ENCODE measurements at regions not wholly inside any gene's neighbourhood (a gene's known extent, or its start where the extent isn't known, plus 50 kb on each side); places are given as distances from the start of the nearest gene placed in this dataset.
A peak's percentile ranks its signal among the peaks of the same experiment; 100 is the strongest.
"Not testable (repeated sequence)": the region's sequence is repeated elsewhere in the genome, so short reads cannot be mapped to it uniquely, and the experiment has no call there.

GRCh38 chrX:140123446-140123845 lies 158.1 kb upstream of the CXorf66 start:
- Histone ChIP-seq H3K27me3 (ENCODE audit: control insufficient read depth in 2 of 2, insufficient read depth in 1 of 2, low read length in 1 of 2) (no peaks in the 10 kb centered on the region), H3K4me1 (ENCODE audit: control insufficient read depth in 2 of 2, insufficient read depth in 2 of 2, low read length in 2 of 2) (no peaks in the 10 kb centered on the region), H3K4me3 (ENCODE audit: low read length in 2 of 2) (no peak overlapping the region), H3K9me3 (ENCODE audit: control insufficient read depth in 2 of 2, insufficient read depth in 1 of 2, low read length in 1 of 2) (no peaks in the 10 kb centered on the region), H3K27ac (ENCODE audit: low read depth in 1 of 2, low read length in 1 of 2) (no peak overlapping the region), H3K36me3 (ENCODE audit: control insufficient read depth in 2 of 2, insufficient read depth in 2 of 2, low read length in 1 of 2) (no peaks in the 10 kb centered on the region)
- no peak for DNase-seq (ENCODE audit: low read depth in 6 of 9, low spot score in 9 of 9)
- 26% methylated on average over 3 of the region's 3 CpGs for WGBS

DNA sequence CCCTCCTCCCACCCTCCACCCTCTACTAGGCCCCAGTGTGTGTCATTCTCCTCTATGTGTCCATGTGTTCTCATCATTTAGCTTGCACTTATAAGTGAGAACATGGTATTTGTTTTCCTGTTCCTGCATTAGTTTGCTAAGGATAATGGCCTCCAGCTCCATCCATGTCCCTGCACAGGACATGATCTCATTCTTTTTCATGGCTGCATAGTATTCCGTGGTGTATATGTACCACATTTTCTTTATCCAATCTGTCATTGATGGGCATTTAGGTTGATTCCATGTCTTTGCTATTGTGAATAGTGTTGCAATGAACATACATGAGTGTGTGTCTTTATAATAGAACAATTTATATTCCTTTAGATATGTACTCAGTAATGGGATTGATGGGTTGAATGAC lies 148.7 kb upstream of the CXorf66 start:
- H3K9me3 ChIP-seq (ENCODE audit: control insufficient read depth in 2 of 2, insufficient read depth in 1 of 2, low read length in 1 of 2); DNase-seq (ENCODE audit: low read depth in 6 of 9, low spot score in 9 of 9); H3K27ac ChIP-seq (ENCODE audit: low read depth in 1 of 2, low read length in 1 of 2); H3K4me1 ChIP-seq (ENCODE audit: control insufficient read depth in 2 of 2, insufficient read depth in 2 of 2, low read length in 2 of 2); H3K4me3 ChIP-seq (ENCODE audit: low read length in 2 of 2); H3K27me3 ChIP-seq (ENCODE audit: control insufficient read depth in 2 of 2, insufficient read depth in 1 of 2, low read length in 1 of 2); H3K36me3 ChIP-seq (ENCODE audit: control insufficient read depth in 2 of 2, insufficient read depth in 2 of 2, low read length in 1 of 2): not testable (repeated sequence)
- WGBS: 100% methylated on average over 1 of the region's 1 CpG

DNA sequence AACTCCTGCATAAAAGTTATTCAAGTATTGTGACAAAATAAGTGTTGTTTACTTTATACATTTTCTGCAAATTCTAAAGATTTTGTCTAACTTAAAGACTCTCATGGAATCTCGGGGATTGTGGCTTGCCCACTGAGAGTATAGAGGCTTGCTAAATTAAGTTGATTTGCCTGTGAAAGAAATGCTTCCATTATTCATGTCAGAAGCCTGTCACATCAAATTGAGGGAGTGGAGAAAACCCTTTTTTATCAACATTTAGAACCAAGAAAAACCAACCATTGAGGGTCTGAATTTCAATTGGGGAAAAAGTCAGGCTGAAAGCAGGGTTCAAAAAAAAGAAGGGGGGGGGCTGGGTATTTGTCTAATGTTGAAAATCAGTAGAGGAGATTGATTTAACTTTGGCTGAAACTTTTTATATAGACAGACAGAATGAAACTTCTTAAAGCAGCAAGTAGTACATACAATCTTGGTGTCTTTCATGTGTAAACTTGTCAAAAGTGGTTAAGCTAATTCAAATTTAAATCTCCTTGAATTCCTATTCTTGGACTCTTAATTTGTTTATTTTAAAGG lies 144.8 kb upstream of the CXorf66 start:
- no peaks in the 10 kb centered on the region for H3K27me3 ChIP-seq (ENCODE audit: control insufficient read depth in 2 of 2, insufficient read depth in 1 of 2, low read length in 1 of 2)
- DNase-seq (ENCODE audit: low read depth in 6 of 9, low spot score in 9 of 9): no peak
- no peak overlapping the region for H3K27ac ChIP-seq (ENCODE audit: low read depth in 1 of 2, low read length in 1 of 2)
- no peaks in the 10 kb centered on the region for H3K9me3 ChIP-seq (ENCODE audit: control insufficient read depth in 2 of 2, insufficient read depth in 1 of 2, low read length in 1 of 2)
- no peaks in the 10 kb centered on the region for H3K4me1 ChIP-seq (ENCODE audit: control insufficient read depth in 2 of 2, insufficient read depth in 2 of 2, low read length in 2 of 2)
- no peak overlapping the region for H3K4me3 ChIP-seq (ENCODE audit: low read length in 2 of 2)
- 68% methylated on average over 1 of the region's 1 CpG for WGBS
- H3K36me3 ChIP-seq (ENCODE audit: control insufficient read depth in 2 of 2, insufficient read depth in 2 of 2, low read length in 1 of 2): no peaks in the 10 kb centered on the region

GRCh38 chrX:140104760-140105159 lies 139.4 kb upstream of the CXorf66 start:
- no peaks in the 10 kb centered on the region for H3K9me3 ChIP-seq (ENCODE audit: control insufficient read depth in 2 of 2, insufficient read depth in 1 of 2, low read length in 1 of 2)
- H3K4me1 ChIP-seq (ENCODE audit: control insufficient read depth in 2 of 2, insufficient read depth in 2 of 2, low read length in 2 of 2): no peaks in the 10 kb centered on the region
- no peak for DNase-seq (ENCODE audit: low read depth in 6 of 9, low spot score in 9 of 9)
- H3K36me3 ChIP-seq (ENCODE audit: control insufficient read depth in 2 of 2, insufficient read depth in 2 of 2, low read length in 1 of 2): no peaks in the 10 kb centered on the region
- 91% methylated on average over 3 of the region's 3 CpGs for WGBS
- H3K27me3 ChIP-seq (ENCODE audit: control insufficient read depth in 2 of 2, insufficient read depth in 1 of 2, low read length in 1 of 2): no peaks in the 10 kb centered on the region
- no peak overlapping the region for H3K27ac ChIP-seq (ENCODE audit: low read depth in 1 of 2, low read length in 1 of 2)
- H3K4me3 ChIP-seq (ENCODE audit: low read length in 2 of 2): no peak overlapping the region

GRCh38 chrX:140099221-140099620 lies 133.9 kb upstream of the CXorf66 start:
- Histone ChIP-seq H3K4me3 (ENCODE audit: low read length in 2 of 2) (no peak overlapping the region), H3K27ac (ENCODE audit: low read depth in 1 of 2, low read length in 1 of 2) (no peak overlapping the region), H3K27me3 (ENCODE audit: control insufficient read depth in 2 of 2, insufficient read depth in 1 of 2, low read length in 1 of 2) (no peaks in the 10 kb centered on the region), H3K36me3 (ENCODE audit: control insufficient read depth in 2 of 2, insufficient read depth in 2 of 2, low read length in 1 of 2) (no peaks in the 10 kb centered on the region), H3K4me1 (ENCODE audit: control insufficient read depth in 2 of 2, insufficient read depth in 2 of 2, low read length in 2 of 2) (no peaks in the 10 kb centered on the region), H3K9me3 (ENCODE audit: control insufficient read depth in 2 of 2, insufficient read depth in 1 of 2, low read length in 1 of 2) (no peaks in the 10 kb centered on the region)
- DNase-seq (ENCODE audit: low read depth in 6 of 9, low spot score in 9 of 9): no peak
- 32% methylated on average over 4 of the region's 4 CpGs for WGBS

- Histone ChIP-seq H3K36me3 (ENCODE audit: control insufficient read depth in 2 of 2, insufficient read depth in 2 of 2, low read length in 1 of 2) (no peaks in the 10 kb centered on the region), H3K27ac (ENCODE audit: low read depth in 1 of 2, low read length in 1 of 2) (no peak overlapping the region), H3K9me3 (ENCODE audit: control insufficient read depth in 2 of 2, insufficient read depth in 1 of 2, low read length in 1 of 2) (peaks cover 0 to 4% of the 10 kb centered on the region in 2 donors), H3K27me3 (ENCODE audit: control insufficient read depth in 2 of 2, insufficient read depth in 1 of 2, low read length in 1 of 2) (peaks cover 4 to 27% of the 10 kb centered on the region in 2 donors), H3K4me3 (ENCODE audit: low read length in 2 of 2) (no peak overlapping the region), H3K4me1 (ENCODE audit: control insufficient read depth in 2 of 2, insufficient read depth in 2 of 2, low read length in 2 of 2) (no peaks in the 10 kb centered on the region)
- 92% methylated on average over 26 of the region's 26 CpGs for WGBS
- no peak for DNase-seq (ENCODE audit: low read depth in 6 of 9, low spot score in 9 of 9)
Observed at GRCh38 chrX:140092121-140092520, 126.8 kb upstream of the CXorf66 start.

DNA sequence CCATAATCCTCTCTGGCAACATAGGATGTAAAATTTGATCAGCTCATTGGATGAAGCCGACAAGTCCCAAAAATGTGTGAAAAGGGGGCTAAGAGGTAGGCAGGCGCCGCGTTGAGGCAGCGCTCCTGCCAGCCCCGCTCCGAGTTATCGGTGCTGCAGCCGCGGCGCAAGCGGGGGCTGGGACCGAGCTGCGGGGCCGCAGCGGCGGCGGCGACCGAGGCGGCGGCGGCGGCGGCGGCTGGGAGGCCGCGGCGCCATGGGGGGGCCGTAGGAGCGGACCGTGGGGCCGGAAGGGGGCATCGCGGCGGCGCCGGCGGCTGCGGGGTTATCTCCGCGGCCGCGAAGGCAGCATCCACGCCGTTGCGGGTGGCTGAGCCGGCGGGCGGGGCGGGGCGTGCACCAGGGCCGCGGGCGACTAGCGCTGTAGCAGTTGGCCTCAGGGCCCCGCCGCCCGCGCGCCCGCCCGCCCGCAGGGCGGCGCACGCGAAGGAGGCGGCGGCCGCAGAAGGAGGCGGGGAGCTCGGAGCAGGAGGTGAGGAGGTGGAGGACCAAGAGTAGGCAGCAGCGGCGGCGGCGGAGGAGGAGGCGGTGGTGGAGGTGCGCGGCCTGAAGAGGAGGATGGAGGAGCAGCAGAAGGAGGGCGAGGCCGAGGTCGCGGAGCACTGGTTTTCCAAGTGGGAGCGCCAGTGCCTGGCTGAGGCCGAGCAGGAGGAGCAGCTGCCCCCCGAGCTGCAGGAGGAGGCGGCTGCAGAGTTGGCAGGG lies 126.0 kb upstream of the CXorf66 start:
- Histone ChIP-seq H3K27me3 (ENCODE audit: control insufficient read depth in 2 of 2, insufficient read depth in 1 of 2, low read length in 1 of 2) (peaks cover 4 to 27% of the 10 kb centered on the region in 2 donors), H3K9me3 (ENCODE audit: control insufficient read depth in 2 of 2, insufficient read depth in 1 of 2, low read length in 1 of 2) (peaks cover 0 to 4% of the 10 kb centered on the region in 2 donors), H3K4me1 (ENCODE audit: control insufficient read depth in 2 of 2, insufficient read depth in 2 of 2, low read length in 2 of 2) (no peaks in the 10 kb centered on the region), H3K27ac (ENCODE audit: low read depth in 1 of 2, low read length in 1 of 2) (no peak overlapping the region), H3K36me3 (ENCODE audit: control insufficient read depth in 2 of 2, insufficient read depth in 2 of 2, low read length in 1 of 2) (no peaks in the 10 kb centered on the region), H3K4me3 (ENCODE audit: low read length in 2 of 2) (peak overlapping the region in 1 of 2 donors; percentile 18)
- DNase-seq (ENCODE audit: low read depth in 6 of 9, low spot score in 9 of 9): no peak
- 2% methylated on average over 87 of the region's 88 CpGs for WGBS

DNA sequence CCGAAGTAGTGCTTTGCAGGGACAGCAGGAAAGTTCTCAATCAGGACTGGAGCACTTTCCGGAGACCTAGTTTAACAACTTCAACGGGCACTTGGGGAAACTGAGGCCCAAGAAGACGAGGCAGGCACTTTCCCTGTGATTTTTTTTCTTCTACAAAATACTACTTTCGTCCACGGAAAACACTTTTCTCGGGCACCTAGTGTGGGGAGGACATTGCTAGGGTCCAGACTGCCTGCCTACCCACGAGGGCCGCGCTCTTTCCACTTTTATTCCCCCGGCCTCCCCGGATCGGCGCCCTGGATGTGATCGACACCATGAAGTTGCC lies 125.4 kb upstream of the CXorf66 start:
- WGBS: 12% methylated on average over 15 of the region's 15 CpGs
- Histone ChIP-seq H3K4me1 (ENCODE audit: control insufficient read depth in 2 of 2, insufficient read depth in 2 of 2, low read length in 2 of 2) (no peaks in the 10 kb centered on the region), H3K36me3 (ENCODE audit: control insufficient read depth in 2 of 2, insufficient read depth in 2 of 2, low read length in 1 of 2) (no peaks in the 10 kb centered on the region), H3K9me3 (ENCODE audit: control insufficient read depth in 2 of 2, insufficient read depth in 1 of 2, low read length in 1 of 2) (peaks cover 0 to 4% of the 10 kb centered on the region in 2 donors), H3K4me3 (ENCODE audit: low read length in 2 of 2) (no peak overlapping the region), H3K27me3 (ENCODE audit: control insufficient read depth in 2 of 2, insufficient read depth in 1 of 2, low read length in 1 of 2) (peaks cover 4 to 27% of the 10 kb centered on the region in 2 donors), H3K27ac (ENCODE audit: low read depth in 1 of 2, low read length in 1 of 2) (no peak overlapping the region)
- DNase-seq (ENCODE audit: low read depth in 6 of 9, low spot score in 9 of 9): no peak

DNA sequence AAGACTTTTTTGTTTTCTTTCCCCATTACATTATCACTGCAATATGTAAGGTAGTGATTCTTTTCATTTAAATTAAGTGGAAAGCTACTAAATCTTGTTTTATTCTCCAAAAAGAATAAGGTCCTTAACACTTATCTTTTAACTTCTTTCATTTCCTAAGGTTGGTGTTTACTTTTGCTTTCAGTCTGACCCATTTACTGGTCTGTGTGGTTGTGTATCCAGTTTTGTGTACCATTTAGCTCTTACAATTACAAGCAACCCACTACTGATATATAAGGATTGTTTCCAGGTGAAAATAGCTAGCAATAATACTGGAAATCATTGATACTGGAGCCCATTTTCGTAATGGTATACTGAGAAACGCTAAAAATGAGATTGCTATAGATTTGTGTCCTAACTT lies 123.1 kb upstream of the CXorf66 start:
- H3K27ac ChIP-seq (ENCODE audit: low read depth in 1 of 2, low read length in 1 of 2): no peak overlapping the region
- WGBS: 92% methylated on average over 2 of the region's 2 CpGs
- peaks cover 0 to 4% of the 10 kb centered on the region in 2 donors for H3K9me3 ChIP-seq (ENCODE audit: control insufficient read depth in 2 of 2, insufficient read depth in 1 of 2, low read length in 1 of 2)
- H3K36me3 ChIP-seq (ENCODE audit: control insufficient read depth in 2 of 2, insufficient read depth in 2 of 2, low read length in 1 of 2): no peaks in the 10 kb centered on the region
- no peaks in the 10 kb centered on the region for H3K4me1 ChIP-seq (ENCODE audit: control insufficient read depth in 2 of 2, insufficient read depth in 2 of 2, low read length in 2 of 2)
- H3K4me3 ChIP-seq (ENCODE audit: low read length in 2 of 2): no peak overlapping the region
- peaks cover 4 to 27% of the 10 kb centered on the region in 2 donors for H3K27me3 ChIP-seq (ENCODE audit: control insufficient read depth in 2 of 2, insufficient read depth in 1 of 2, low read length in 1 of 2)
- no peak for DNase-seq (ENCODE audit: low read depth in 6 of 9, low spot score in 9 of 9)

Data from thymus (tissue), 11 donors.